H1 (cell line): ENCODE measurements at regions not wholly inside any gene's neighbourhood (a gene's known extent, or its start where the extent isn't known, plus 50 kb on each side); places are given as distances from the start of the nearest gene placed in this dataset.

ENCODE experiments used
- CTCF ChIA-PET: fragments of 300-600 bp; sonication (Branson Sonifier 250); formaldehyde crosslinking; loops from one replicate; lab custom pipeline; 2021; ENCODE audit not compliant: partially characterized antibody; lab: Charles Lee
- POLR2A ChIA-PET: fragments of 300-600 bp; sonication (Branson Sonifier 250); formaldehyde crosslinking; loops from one replicate; lab custom pipeline; 2021; ENCODE audit warnings: inconsistent platforms; ENCODE audit not compliant: partially characterized antibody; lab: Charles Lee
- DNase-seq, 2 experiments: peaks; one replicate each; pipeline versions ENCODE4 v3.0.0 to v3.0.0-alpha.2; 2010 to 2022; ENCODE audit warnings: low spot score in 2 of 2, low read depth in 1 of 2, mixed read lengths in 1 of 2
- FAIRE-seq: peaks from 2 replicates; lab custom pipeline; 2011; peaks lifted over from hg19 to GRCh38; lab: Jason Lieb, UNC
- H2AFZ ChIP-seq: 2 replicates; pipeline ENCODE4 v1.8.1; 2012; ENCODE audit warnings: low read length, inconsistent platforms
- H2AK5ac ChIP-seq: 2 replicates; pipeline ENCODE4 v1.6.1; 2013; ENCODE audit warnings: low read depth, low read length
- H2BK120ac ChIP-seq: replicated peaks from 2 replicates; pipeline ENCODE3; 2013; ENCODE audit warnings: low read depth, low read length, inconsistent platforms
- H2BK12ac ChIP-seq: 2 replicates; pipeline ENCODE4 v1.6.1; 2013; ENCODE audit warnings: low read depth, low read length
- H2BK15ac ChIP-seq: 2 replicates; pipeline ENCODE4 v1.6.1; 2013; ENCODE audit warnings: low read length
- H2BK20ac ChIP-seq: 2 replicates; pipeline ENCODE4 v1.6.1; 2013; ENCODE audit warnings: low read length
- H2BK5ac ChIP-seq: 2 replicates; pipeline ENCODE4 v1.6.1; 2013; ENCODE audit warnings: low read depth, low read length
- H3K14ac ChIP-seq: 2 replicates; pipeline ENCODE4 v1.6.1; 2013; ENCODE audit warnings: inconsistent platforms; ENCODE audit not compliant: insufficient read length
- H3K18ac ChIP-seq: 2 replicates; pipeline ENCODE4 v1.6.1; 2013; ENCODE audit warnings: low read length; ENCODE audit errors: extremely low read depth
- H3K23ac ChIP-seq: 2 replicates; pipeline ENCODE4 v1.6.1; 2013; ENCODE audit warnings: inconsistent platforms; ENCODE audit not compliant: insufficient read length
- H3K23me2 ChIP-seq: 2 replicates; pipeline ENCODE4 v1.6.1; 2013; ENCODE audit warnings: low read depth, low read length
- H3K27ac ChIP-seq: 2 replicates; pipeline ENCODE4 v1.6.1; 2011; ENCODE audit warnings: low read depth, low read length, inconsistent platforms
- H3K27me3 ChIP-seq, 4 experiments: replicated peaks in 1 of 4; 1 replicate in 1 of 4; 2 replicates in 3 of 4; pipeline versions ENCODE4 v1.6.1 to v1.8.1; 2011 to 2013; ENCODE audit warnings: low read length in 3 of 4, mild to moderate bottlenecking in 3 of 4, inconsistent platforms in 2 of 4, mixed read lengths in 2 of 4, moderate library complexity in 1 of 4; ENCODE audit not compliant: control insufficient read depth in 3 of 4, insufficient read depth in 3 of 4; ENCODE audit errors: extremely low read depth in 1 of 4
- H3K36me3 ChIP-seq, 4 experiments: 2 replicates each; pipeline versions ENCODE4 v1.6.1 to v1.8.1; 2011 to 2013; ENCODE audit warnings: mild to moderate bottlenecking in 4 of 4, low read length in 3 of 4, moderate library complexity in 2 of 4, control low read depth in 1 of 4, inconsistent platforms in 1 of 4; ENCODE audit not compliant: insufficient read depth in 4 of 4, control insufficient read depth in 2 of 4
- H3K4ac ChIP-seq: replicated peaks from 2 replicates; pipeline ENCODE3; 2013; ENCODE audit warnings: low read length, low read depth, mixed read lengths, inconsistent platforms; ENCODE audit not compliant: insufficient read length
- H3K4me1 ChIP-seq, 4 experiments: replicated peaks in 1 of 4; 1 replicate in 1 of 4; 2 replicates in 3 of 4; pipeline versions ENCODE4 v1.6.1 to v1.8.1; 2011 to 2013; ENCODE audit warnings: low read length in 3 of 4, inconsistent platforms in 2 of 4, mixed read lengths in 1 of 4; ENCODE audit not compliant: insufficient read depth in 4 of 4, control insufficient read depth in 3 of 4
- H3K4me2 ChIP-seq, 2 experiments: 2 replicates each; pipeline versions ENCODE4 v1.6.1 to v1.8.1; 2011 to 2013; ENCODE audit warnings: low read depth in 2 of 2, low read length in 2 of 2, control low read depth in 1 of 2, inconsistent platforms in 1 of 2, mild to moderate bottlenecking in 1 of 2; ENCODE audit not compliant: insufficient read depth in 1 of 2
- H3K4me3 ChIP-seq, 4 experiments: fragments of 200-600, 300-600 bp in 1 of 4; sonication (generic), shearing (Covaris generic), sonication (Bioruptor Twin) in 1 of 4; 2 replicates each; pipeline versions ENCODE4 v1.5.1 to v1.8.1; 2011 to 2016; ENCODE audit warnings: low read length in 4 of 4, low read depth in 3 of 4, control low read depth in 2 of 4, inconsistent platforms in 2 of 4, mild to moderate bottlenecking in 2 of 4, mixed read lengths in 1 of 4, moderate library complexity in 1 of 4; ENCODE audit not compliant: insufficient read depth in 2 of 4; ENCODE audit errors: extremely low read depth in 1 of 4
- H3K56ac ChIP-seq: replicated peaks from 2 replicates; pipeline ENCODE3; 2013; ENCODE audit warnings: low read depth, mild to moderate bottlenecking, mixed read lengths, low read length, inconsistent platforms; ENCODE audit not compliant: insufficient read length
- H3K79me1 ChIP-seq: 2 replicates; pipeline ENCODE4 v1.6.1; 2013; ENCODE audit warnings: low read depth, low read length, control low read depth
- H3K79me2 ChIP-seq, 2 experiments: 2 replicates each; pipeline versions ENCODE4 v1.6.1 to v1.8.1; 2012 to 2013; ENCODE audit warnings: low read length in 2 of 2, mild to moderate bottlenecking in 2 of 2, inconsistent platforms in 1 of 2; ENCODE audit not compliant: insufficient read depth in 2 of 2, control insufficient read depth in 1 of 2
- H3K9ac ChIP-seq, 4 experiments: replicated peaks in 1 of 4; 1 replicate in 1 of 4; 2 replicates in 3 of 4; pipeline versions ENCODE4 v1.6.1 to v1.8.1; 2011 to 2013; ENCODE audit warnings: low read depth in 3 of 4, low read length in 3 of 4, control low read depth in 2 of 4, mild to moderate bottlenecking in 2 of 4, moderate library complexity in 2 of 4, inconsistent platforms in 1 of 4; ENCODE audit errors: extremely low read depth in 1 of 4
- H3K9me3 ChIP-seq, 2 experiments: 2 replicates each; pipeline versions ENCODE4 v1.6.1 to v1.8.1; 2012 to 2013; ENCODE audit warnings: mild to moderate bottlenecking in 2 of 2, moderate library complexity in 2 of 2, control low read depth in 1 of 2, inconsistent platforms in 1 of 2, low read depth in 1 of 2, low read length in 1 of 2, mixed read lengths in 1 of 2; ENCODE audit not compliant: insufficient read depth in 2 of 2
- H4K20me1 ChIP-seq, 2 experiments: replicated peaks in 1 of 2; 2 replicates each; pipeline versions ENCODE3 to v1.8.1; 2011 to 2013; ENCODE audit warnings: inconsistent platforms in 2 of 2, low read length in 2 of 2, mild to moderate bottlenecking in 1 of 2; ENCODE audit not compliant: insufficient read depth in 2 of 2, control insufficient read depth in 1 of 2
- H4K5ac ChIP-seq: 2 replicates; pipeline ENCODE4 v1.6.1; 2013; ENCODE audit warnings: low read length, low read depth, mixed read lengths, inconsistent platforms; ENCODE audit not compliant: insufficient read length
- H4K8ac ChIP-seq: 2 replicates; pipeline ENCODE4 v1.8.0; 2013; ENCODE audit warnings: mild to moderate bottlenecking, moderate library complexity, low read length, inconsistent platforms; ENCODE audit not compliant: insufficient read depth; ENCODE audit errors: extremely low read depth
- H4K91ac ChIP-seq: replicated peaks from 2 replicates; pipeline ENCODE3; 2013; ENCODE audit warnings: low read length, mixed read lengths, inconsistent platforms; ENCODE audit not compliant: insufficient read length
- BCL11A ChIP-seq, 2 experiments: IDR thresholded peaks; one replicate each; pipeline ENCODE4 v1.6.1; 2011; ENCODE audit warnings: low read depth in 2 of 2, low read length in 2 of 2, mild to moderate bottlenecking in 2 of 2
- E2F6 ChIP-seq: IDR thresholded peaks from 2 replicates; pipeline ENCODE4 v1.6.1; 2012; ENCODE audit warnings: inconsistent platforms
- EGR1 ChIP-seq: IDR thresholded peaks from 2 replicates; pipeline ENCODE4 v1.6.1; 2011; ENCODE audit warnings: low read depth, low read length, borderline replicate concordance
- JUN ChIP-seq: IDR thresholded peaks from 2 replicates; pipeline ENCODE4 v1.6.1; 2011; ENCODE audit warnings: low read depth, mild to moderate bottlenecking, improper control_type of control experiment, low read length
- KDM1A ChIP-seq: fragments of 200-600, 300-600 bp; sonication (generic); IDR thresholded peaks from 2 replicates; pipeline ENCODE4 v1.7.1; 2016; ENCODE audit warnings: mild to moderate bottlenecking, low read length, borderline replicate concordance
- NANOG ChIP-seq: IDR thresholded peaks from 2 replicates; pipeline ENCODE4 v1.6.1; 2011; ENCODE audit warnings: low read length, low read depth, mild to moderate bottlenecking, inconsistent platforms; ENCODE audit not compliant: insufficient read depth, poor library complexity, severe bottlenecking
- SP4 ChIP-seq: IDR thresholded peaks from 2 replicates; pipeline ENCODE4 v1.6.1; 2012; ENCODE audit warnings: low read length, inconsistent platforms
- WGBS, 2 experiments: shearing (Covaris generic) in 1 of 2; methylation state at CpG; one replicate each; pipeline versions ENCODE4 v1.1.6 to v1.1.7; 2013 to 2015; ENCODE audit warnings: low lambda C conversion rate in 2 of 2, mixed read lengths in 2 of 2, inconsistent platforms in 1 of 2, low coverage in 1 of 2, missing lambda C conversion rate in 1 of 2; ENCODE audit not compliant: insufficient replicate concordance in 2 of 2, insufficient coverage in 1 of 2, insufficient read length in 1 of 2; ENCODE audit errors: extremely low coverage in 1 of 2, missing lambda C conversion rate in 1 of 2; 5-methylcytosine and 5-hydroxymethylcytosine counted together
- TF ChIP-seq, protein P1 (sequence below): IDR thresholded peaks from 2 replicates; pipeline ENCODE4 v1.6.1; 2012; ENCODE audit warnings: inconsistent platforms

GRCh38 chr19:29873801-29874575, 62.2 kb downstream of the CCNE1 start:
- H2AK5ac ChIP-seq, result no peak overlapping the region
- no peak overlapping the region for H4K91ac ChIP-seq
- no peaks in the 10 kb centered on the region for H3K9me3 ChIP-seq
- no peak overlapping the region for H2BK15ac ChIP-seq
- DNase-seq (no peak), FAIRE-seq (no peak)
- H3K27me3 ChIP-seq, result peaks cover 0 to 14% (median 10%) of the 10 kb centered on the region in 4 experiments; a peak in 6 of 7 replicates
- no peak overlapping the region for H3K9ac ChIP-seq
- no peak overlapping the region for H3K18ac ChIP-seq
- POLR2A ChIA-PET, result interaction anchor here (1.3 kb wide), 1 partner anchor 144 kb away, joined by 3 read pairs; no protein-coding TSS in a partner anchor
- no peak for TF ChIP-seq BCL11A (IDR thresholded peaks at IDR 0.05; ENCODE audit: low read depth in 2 of 2, low read length in 2 of 2)
- TF ChIP-seq E2F6, result peak; percentile 95
- no peak for TF ChIP-seq SP4
- TF ChIP-seq NANOG, result no peak
- no peak for TF ChIP-seq JUN
- TF ChIP-seq, protein P1, sequence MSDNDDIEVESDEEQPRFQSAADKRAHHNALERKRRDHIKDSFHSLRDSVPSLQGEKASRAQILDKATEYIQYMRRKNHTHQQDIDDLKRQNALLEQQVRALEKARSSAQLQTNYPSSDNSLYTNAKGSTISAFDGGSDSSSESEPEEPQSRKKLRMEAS, result peak; percentile 84
- TF ChIP-seq EGR1, result no peak
- peak; percentile 91 for TF ChIP-seq KDM1A
- CTCF ChIA-PET, result interaction anchor here (0.5 to 8.8 kb wide), 25 partner anchors 9 to 1617 kb away, joined by 3 to 134 read pairs (median 5); no protein-coding TSS in a partner anchor
- peak overlapping the region in 3 of 4 experiments; percentile 45 to 70 (median 52); a peak in 4 of 8 replicates for H3K4me3 ChIP-seq
- no peak overlapping the region for H2BK120ac ChIP-seq
- H3K27ac ChIP-seq, result no peak overlapping the region
- no peaks in the 10 kb centered on the region for H3K79me1 ChIP-seq
- no peak overlapping the region for H4K5ac ChIP-seq
- no peak overlapping the region for H3K4ac ChIP-seq
- H3K79me2 ChIP-seq, result no peaks in the 10 kb centered on the region
- H2BK5ac ChIP-seq, result no peak overlapping the region
- H3K14ac ChIP-seq, result no peak overlapping the region
- H3K23me2 ChIP-seq, result peaks cover 9% of the 10 kb centered on the region; the same call in 1 of the 2 replicates
- H4K8ac ChIP-seq, result peak overlapping the region; percentile 80; the same call in 1 of the 2 replicates
- no peak overlapping the region for H2AFZ ChIP-seq
- peak overlapping the region; percentile 40 to 87 for H3K4me2 ChIP-seq
- WGBS, 2 experiments, result 67% methylated on average over 21 of the region's 40 CpGs; no CpG with 5 or more reads in 1 of the 2 experiments
- no peaks in the 10 kb centered on the region for H4K20me1 ChIP-seq
- H3K36me3 ChIP-seq, result no peaks in the 10 kb centered on the region
- peaks cover 0 to 4% (median 1%) of the 10 kb centered on the region in 4 experiments; a peak in 4 of 7 replicates for H3K4me1 ChIP-seq
- no peak overlapping the region for H3K56ac ChIP-seq
- no peak overlapping the region for H2BK20ac ChIP-seq
- no peak overlapping the region for H3K23ac ChIP-seq
- no peak overlapping the region for H2BK12ac ChIP-seq
